ENCODE measurements at regions not wholly inside any gene's neighbourhood (a gene's known extent, or its start where the extent isn't known, plus 50 kb on each side); places are given as distances from the start of the nearest gene placed in this dataset.

GRCh38 chr6:165883851-165884640 is 221.0 kb upstream of the PDE10A start:
- no peaks in the 10 kb centered on the region for H3K36me3 ChIP-seq
- intact Hi-C loops (cut with micrococcal nuclease), result loop anchor here (2.0 kb wide), 1 partner anchor 223 kb away; no protein-coding TSS in a partner anchor
- TF ChIP-seq CTCF (IDR thresholded peaks at IDR 0.05; ENCODE audit: borderline replicate concordance), result no peak

GRCh38 chr6:165881806-165882205 is 218.8 kb upstream of the PDE10A start:
- Histone ChIP-seq H3K4me3 (no peak overlapping the region), H3K27me3 (ENCODE audit: low read depth) (peaks cover 12% of the 10 kb centered on the region), H3K9me3 (replicated peaks) (peaks cover 10% of the 10 kb centered on the region), H3K4me1 (peaks cover 7% of the 10 kb centered on the region), H3K36me3 (no peaks in the 10 kb centered on the region), H3K27ac (replicated peaks) (no peak overlapping the region)
- no peak for TF ChIP-seq CTCF (IDR thresholded peaks at IDR 0.05; ENCODE audit: borderline replicate concordance)
- intact Hi-C loops (cut with micrococcal nuclease), result no loop called here
- DNase-seq, result no peak

More at GRCh38 chr6:165883851-165884640, 221.0 kb upstream of the PDE10A start:
- Histone ChIP-seq H3K9me3 (replicated peaks) (peaks cover 14% of the 10 kb centered on the region), H3K4me1 (no peaks in the 10 kb centered on the region), H3K27ac (replicated peaks) (no peak overlapping the region), H3K27me3 (ENCODE audit: low read depth) (peaks cover 15% of the 10 kb centered on the region), H3K4me3 (no peak overlapping the region)
- no peak for DNase-seq

GRCh38 chr6:165880686-165881085 is 217.6 kb upstream of the PDE10A start:
- Histone ChIP-seq H3K36me3 (no peaks in the 10 kb centered on the region), H3K9me3 (replicated peaks) (peaks cover 6% of the 10 kb centered on the region), H3K27ac (replicated peaks) (no peak overlapping the region), H3K4me1 (peaks cover 18% of the 10 kb centered on the region), H3K4me3 (no peak overlapping the region), H3K27me3 (ENCODE audit: low read depth) (peaks cover 12% of the 10 kb centered on the region)
- intact Hi-C loops (cut with micrococcal nuclease), result no loop called here
- no peak for DNase-seq
- no peak for TF ChIP-seq CTCF (IDR thresholded peaks at IDR 0.05; ENCODE audit: borderline replicate concordance)

- no peaks in the 10 kb centered on the region for H3K36me3 ChIP-seq
- H3K27ac ChIP-seq (replicated peaks), result peak overlapping the region; percentile 77
- no peak for DNase-seq
- no peak overlapping the region for H3K4me3 ChIP-seq
- TF ChIP-seq CTCF (IDR thresholded peaks at IDR 0.05; ENCODE audit: borderline replicate concordance), result no peak
- peaks cover 19% of the 10 kb centered on the region for H3K4me1 ChIP-seq
- H3K9me3 ChIP-seq (replicated peaks), result peaks cover 6% of the 10 kb centered on the region
- intact Hi-C loops (cut with micrococcal nuclease), result no loop called here
- peaks cover 29% of the 10 kb centered on the region for H3K27me3 ChIP-seq (ENCODE audit: low read depth)
Measured at GRCh38 chr6:165877773-165878172, 214.7 kb upstream of the PDE10A start.

GRCh38 chr6:165877192-165877591 is 214.2 kb upstream of the PDE10A start:
- peaks cover 19% of the 10 kb centered on the region for H3K4me1 ChIP-seq
- H3K9me3 ChIP-seq (replicated peaks), result peaks cover 6% of the 10 kb centered on the region
- TF ChIP-seq CTCF (IDR thresholded peaks at IDR 0.05; ENCODE audit: borderline replicate concordance), result no peak
- peak overlapping the region; percentile 77 for H3K27ac ChIP-seq (replicated peaks)
- peaks cover 35% of the 10 kb centered on the region for H3K27me3 ChIP-seq (ENCODE audit: low read depth)
- intact Hi-C loops (cut with micrococcal nuclease), result no loop called here
- no peaks in the 10 kb centered on the region for H3K36me3 ChIP-seq
- H3K4me3 ChIP-seq, result peak overlapping the region; percentile 39
- DNase-seq, result no peak

Data from left ventricle myocardium inferior (tissue), 1 donor.